Panc1 (cell line): ENCODE measurements at regions not wholly inside any gene's neighbourhood (a gene's known extent, or its start where the extent isn't known, plus 50 kb on each side); places are given as distances from the start of the nearest gene placed in this dataset.

Experiments used
- CTCF ChIP-seq: fragments of 450-650 bp; IDR thresholded peaks from 2 replicates; pipeline ENCODE4 v1.5.1; 2017; ENCODE audit warnings: mild to moderate bottlenecking
- POLR2AphosphoS5 ChIP-seq: IDR thresholded peaks from 2 replicates; pipeline ENCODE4 v1.6.1; 2012; ENCODE audit warnings: mild to moderate bottlenecking, low read depth, low read length, moderate library complexity
- SIN3A ChIP-seq: IDR thresholded peaks from 2 replicates; pipeline ENCODE4 v1.6.1; 2012; ENCODE audit warnings: low read depth, mild to moderate bottlenecking, low read length, moderate library complexity, borderline replicate concordance; ENCODE audit not compliant: insufficient read depth
- TCF7L2 ChIP-seq: IDR thresholded peaks from 2 replicates; pipeline ENCODE4 v1.6.1; 2011; ENCODE audit warnings: mild to moderate bottlenecking, low read depth, low read length, inconsistent platforms
- TF ChIP-seq, protein P1 (sequence below), 2 experiments: IDR thresholded peaks; 2 replicates each; pipeline ENCODE4 v1.6.1; 2011 to 2012; ENCODE audit warnings: low read depth in 2 of 2, control low read depth in 1 of 2, low read length in 1 of 2, mild to moderate bottlenecking in 1 of 2, moderate library complexity in 1 of 2; ENCODE audit not compliant: insufficient read depth in 1 of 2

GRCh38 chr2:239529313-239530015 lies 128.6 kb upstream of the HDAC4 start:
- TF ChIP-seq CTCF (no peak), POLR2AphosphoS5 (no peak), SIN3A (no peak), TCF7L2 (no peak)
- TF ChIP-seq, protein P1, sequence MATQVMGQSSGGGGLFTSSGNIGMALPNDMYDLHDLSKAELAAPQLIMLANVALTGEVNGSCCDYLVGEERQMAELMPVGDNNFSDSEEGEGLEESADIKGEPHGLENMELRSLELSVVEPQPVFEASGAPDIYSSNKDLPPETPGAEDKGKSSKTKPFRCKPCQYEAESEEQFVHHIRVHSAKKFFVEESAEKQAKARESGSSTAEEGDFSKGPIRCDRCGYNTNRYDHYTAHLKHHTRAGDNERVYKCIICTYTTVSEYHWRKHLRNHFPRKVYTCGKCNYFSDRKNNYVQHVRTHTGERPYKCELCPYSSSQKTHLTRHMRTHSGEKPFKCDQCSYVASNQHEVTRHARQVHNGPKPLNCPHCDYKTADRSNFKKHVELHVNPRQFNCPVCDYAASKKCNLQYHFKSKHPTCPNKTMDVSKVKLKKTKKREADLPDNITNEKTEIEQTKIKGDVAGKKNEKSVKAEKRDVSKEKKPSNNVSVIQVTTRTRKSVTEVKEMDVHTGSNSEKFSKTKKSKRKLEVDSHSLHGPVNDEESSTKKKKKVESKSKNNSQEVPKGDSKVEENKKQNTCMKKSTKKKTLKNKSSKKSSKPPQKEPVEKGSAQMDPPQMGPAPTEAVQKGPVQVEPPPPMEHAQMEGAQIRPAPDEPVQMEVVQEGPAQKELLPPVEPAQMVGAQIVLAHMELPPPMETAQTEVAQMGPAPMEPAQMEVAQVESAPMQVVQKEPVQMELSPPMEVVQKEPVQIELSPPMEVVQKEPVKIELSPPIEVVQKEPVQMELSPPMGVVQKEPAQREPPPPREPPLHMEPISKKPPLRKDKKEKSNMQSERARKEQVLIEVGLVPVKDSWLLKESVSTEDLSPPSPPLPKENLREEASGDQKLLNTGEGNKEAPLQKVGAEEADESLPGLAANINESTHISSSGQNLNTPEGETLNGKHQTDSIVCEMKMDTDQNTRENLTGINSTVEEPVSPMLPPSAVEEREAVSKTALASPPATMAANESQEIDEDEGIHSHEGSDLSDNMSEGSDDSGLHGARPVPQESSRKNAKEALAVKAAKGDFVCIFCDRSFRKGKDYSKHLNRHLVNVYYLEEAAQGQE (IDR thresholded peaks at IDR 0.05; ENCODE audit: insufficient read depth in 1 of 2, low read depth in 2 of 2, low read length in 1 of 2): no peak
